ENCODE measurements at regions not wholly inside any gene's neighbourhood (a gene's known extent, or its start where the extent isn't known, plus 50 kb on each side); places are given as distances from the start of the nearest gene placed in this dataset.

DNA sequence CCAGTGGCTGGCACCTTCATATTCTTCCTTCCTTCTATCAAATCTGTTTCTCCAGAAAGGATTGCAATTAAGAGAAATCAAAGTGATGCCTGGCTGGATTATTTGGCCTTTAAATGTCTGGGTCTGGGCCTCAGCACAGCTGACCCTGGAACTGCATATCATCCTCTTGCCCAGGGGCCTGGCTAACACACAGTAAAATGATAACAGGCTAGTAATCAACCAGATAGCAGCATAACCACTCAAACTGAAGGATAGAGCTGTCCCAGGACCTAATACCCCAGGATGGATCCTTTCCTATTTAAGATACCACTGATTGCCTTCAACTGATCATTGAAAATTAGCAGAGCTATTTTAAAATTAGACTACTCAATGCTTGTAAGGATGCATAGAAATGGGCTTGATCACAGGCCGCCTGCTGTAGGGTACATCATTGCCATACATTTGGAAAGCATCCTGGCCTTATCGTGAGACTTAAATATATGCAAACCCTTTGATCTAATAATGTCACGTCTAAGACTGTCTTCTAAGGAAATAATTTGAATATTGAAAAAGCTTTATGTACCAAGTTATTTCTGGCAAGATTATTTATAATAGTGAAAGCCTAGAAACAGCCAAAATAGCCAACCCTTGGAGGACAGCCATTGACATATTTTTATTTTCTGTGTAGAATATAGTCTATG is 144.0 kb upstream of the CHST15 start:
- Mint-ChIP-seq H3K36me3 (ENCODE audit: unreplicated experiment) (no peaks in the 10 kb centered on the region), H3K27me3 (ENCODE audit: unreplicated experiment) (peaks cover 3% of the 10 kb centered on the region), H3K4me1 (ENCODE audit: low read depth, unreplicated experiment) (peaks cover 4% of the 10 kb centered on the region), H3K27ac (ENCODE audit: unreplicated experiment) (no peak overlapping the region), H3K9me3 (ENCODE audit: unreplicated experiment) (peaks cover 4% of the 10 kb centered on the region), H3K4me3 (ENCODE audit: unreplicated experiment) (no peak overlapping the region)
- no peak for DNase-seq
- no peak for TF ChIP-seq CTCF (IDR thresholded peaks at IDR 0.05; ENCODE audit: partially characterized antibody, unreplicated experiment)

DNA sequence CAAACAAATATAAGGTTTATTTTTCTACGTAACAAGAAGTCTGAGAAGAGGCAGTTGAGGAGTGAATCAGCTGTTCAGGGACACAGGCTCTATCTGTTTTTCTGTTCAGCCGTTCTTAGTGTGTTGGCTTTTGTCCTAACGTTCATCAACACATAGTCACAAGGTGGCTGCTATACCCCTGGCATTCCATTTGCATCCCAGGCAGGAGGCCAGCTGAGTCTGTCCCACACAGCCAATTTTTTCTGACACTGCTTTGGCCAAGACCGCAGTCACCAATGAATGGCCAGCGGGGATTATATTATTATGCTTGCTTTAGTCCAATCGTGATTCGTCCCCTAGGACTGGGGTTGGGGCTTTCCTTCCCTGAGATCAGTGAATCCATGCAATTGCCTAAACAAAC is 143.4 kb upstream of the CHST15 start:
- H3K9me3 Mint-ChIP-seq (ENCODE audit: unreplicated experiment) = peaks cover 4% of the 10 kb centered on the region
- no peak for DNase-seq

GRCh38 chr10:124236136-124236535 is 142.7 kb upstream of the CHST15 start:
- Mint-ChIP-seq H3K27ac (ENCODE audit: unreplicated experiment) (no peak overlapping the region), H3K36me3 (ENCODE audit: unreplicated experiment) (peaks cover under 1% of the 10 kb centered on the region), H3K4me3 (ENCODE audit: unreplicated experiment) (no peak overlapping the region), H3K27me3 (ENCODE audit: unreplicated experiment) (peaks cover 3% of the 10 kb centered on the region), H3K4me1 (ENCODE audit: low read depth, unreplicated experiment) (peaks cover 4% of the 10 kb centered on the region), H3K9me3 (ENCODE audit: unreplicated experiment) (peaks cover 2% of the 10 kb centered on the region)
- no peak for DNase-seq
- TF ChIP-seq CTCF (IDR thresholded peaks at IDR 0.05; ENCODE audit: partially characterized antibody, unreplicated experiment) = no peak

More for the DNA sequence above, 143.4 kb upstream of the CHST15 start:
- peaks cover 4% of the 10 kb centered on the region for H3K4me1 Mint-ChIP-seq (ENCODE audit: low read depth, unreplicated experiment)
- H3K4me3 Mint-ChIP-seq (ENCODE audit: unreplicated experiment) = no peak overlapping the region
- TF ChIP-seq CTCF (IDR thresholded peaks at IDR 0.05; ENCODE audit: partially characterized antibody, unreplicated experiment) = no peak
- no peak overlapping the region for H3K27ac Mint-ChIP-seq (ENCODE audit: unreplicated experiment)
- H3K36me3 Mint-ChIP-seq (ENCODE audit: unreplicated experiment) = no peaks in the 10 kb centered on the region
- H3K27me3 Mint-ChIP-seq (ENCODE audit: unreplicated experiment) = peaks cover 3% of the 10 kb centered on the region

DNA sequence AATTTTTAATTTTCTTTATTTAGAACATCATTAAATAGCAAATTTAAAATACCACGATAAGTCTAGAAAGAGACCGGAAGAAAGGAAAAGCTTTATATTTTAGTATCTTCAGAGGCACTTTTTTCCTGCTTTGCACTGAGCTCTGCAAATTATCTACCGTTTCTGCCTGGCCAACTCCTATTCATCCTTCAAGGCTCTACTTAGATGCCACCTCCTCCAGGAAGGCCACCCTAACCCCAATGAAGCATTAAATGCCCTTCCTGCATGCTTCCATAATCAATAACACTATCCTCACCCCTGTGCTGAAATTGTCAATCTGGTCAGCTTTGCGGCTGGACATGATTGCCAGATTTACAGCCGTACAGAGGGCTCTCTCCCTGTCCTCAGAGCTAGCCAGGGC is 141.8 kb upstream of the CHST15 start:
- H3K4me3 Mint-ChIP-seq (ENCODE audit: unreplicated experiment) = no peak overlapping the region
- no peak overlapping the region for H3K27ac Mint-ChIP-seq (ENCODE audit: unreplicated experiment)
- TF ChIP-seq CTCF (IDR thresholded peaks at IDR 0.05; ENCODE audit: partially characterized antibody, unreplicated experiment) = no peak
- H3K36me3 Mint-ChIP-seq (ENCODE audit: unreplicated experiment) = peaks cover 7% of the 10 kb centered on the region
- no peak for DNase-seq
- no peaks in the 10 kb centered on the region for H3K4me1 Mint-ChIP-seq (ENCODE audit: low read depth, unreplicated experiment)
- no peaks in the 10 kb centered on the region for H3K9me3 Mint-ChIP-seq (ENCODE audit: unreplicated experiment)
- peaks cover 6% of the 10 kb centered on the region for H3K27me3 Mint-ChIP-seq (ENCODE audit: unreplicated experiment)

GRCh38 chr10:124233546-124234138 is 140.2 kb upstream of the CHST15 start:
- Mint-ChIP-seq H3K4me3 (ENCODE audit: unreplicated experiment) (no peak overlapping the region), H3K4me1 (ENCODE audit: low read depth, unreplicated experiment) (no peaks in the 10 kb centered on the region), H3K36me3 (ENCODE audit: unreplicated experiment) (peaks cover 7% of the 10 kb centered on the region), H3K27ac (ENCODE audit: unreplicated experiment) (no peak overlapping the region), H3K27me3 (ENCODE audit: unreplicated experiment) (peaks cover 8% of the 10 kb centered on the region), H3K9me3 (ENCODE audit: unreplicated experiment) (peaks cover 9% of the 10 kb centered on the region)
- no peak for DNase-seq
- TF ChIP-seq CTCF (IDR thresholded peaks at IDR 0.05; ENCODE audit: partially characterized antibody, unreplicated experiment) = no peak
